NCI-H187 (cell line): ENCODE measurements at regions not wholly inside any gene's neighbourhood (a gene's known extent, or its start where the extent isn't known, plus 50 kb on each side); places are given as distances from the start of the nearest gene placed in this dataset.
"Not testable (repeated sequence)": the region's sequence is repeated elsewhere in the genome, so short reads cannot be mapped to it uniquely, and the experiment has no call there.

Experiments
- DNase-seq, 2 experiments: peaks; one replicate each; lab custom pipeline; 2025; lab: John Stamatoyannopoulos, UW

DNA sequence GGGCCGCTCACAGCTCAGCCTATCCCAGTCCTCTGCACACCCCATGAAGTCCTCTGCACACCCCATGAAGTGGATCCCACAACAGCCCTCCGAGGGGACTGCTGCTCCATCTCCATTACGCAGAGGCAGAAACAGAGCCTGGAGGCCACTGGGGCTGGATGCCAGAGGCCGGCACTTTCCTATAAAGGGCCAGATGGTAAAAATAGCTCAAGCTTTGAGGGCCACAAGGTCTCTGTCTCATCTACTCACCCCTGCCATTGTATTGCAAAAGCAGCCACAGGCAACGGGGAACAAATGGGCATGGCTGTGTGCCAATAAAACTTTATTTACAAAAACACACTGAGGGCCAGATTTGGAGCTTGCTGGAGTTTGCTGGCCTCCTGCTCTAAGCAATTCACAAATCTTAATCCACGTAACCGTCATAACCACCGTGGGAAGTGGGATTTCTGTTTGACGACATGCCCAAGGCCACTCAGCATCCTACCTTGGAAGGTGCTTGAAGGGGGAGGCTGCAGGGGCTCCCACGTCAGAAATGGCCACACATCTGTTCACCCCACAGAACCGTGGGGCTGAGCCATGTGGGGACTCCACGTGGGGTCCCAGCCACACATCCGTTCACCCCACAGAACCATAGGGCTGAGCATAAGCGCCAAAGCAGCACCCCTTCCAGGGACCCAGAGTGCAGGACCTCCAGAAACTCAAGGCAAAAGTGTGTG lies 92.0 kb downstream of the NCOR2 start:
- DNase-seq: no peak

DNA sequence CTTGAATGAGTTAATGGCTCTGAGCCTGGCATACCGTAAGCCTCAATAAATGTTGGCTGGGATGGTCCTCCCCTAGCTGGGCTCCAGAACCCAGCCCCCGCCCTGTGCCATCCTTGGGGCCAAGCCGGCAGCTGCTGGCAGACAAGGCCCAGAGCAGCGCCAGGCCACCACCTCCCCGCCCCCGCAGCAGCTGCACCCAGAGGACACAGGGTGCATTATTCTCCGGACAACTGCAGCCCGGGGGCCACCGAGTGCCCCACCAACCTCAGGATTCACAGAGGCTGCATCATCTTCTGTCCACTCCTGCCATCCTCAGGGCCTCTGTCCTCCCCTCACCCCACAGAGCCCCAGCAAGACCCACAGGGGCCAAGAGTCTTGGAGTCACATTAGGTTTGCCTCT lies 92.7 kb downstream of the NCOR2 start:
- no peak for DNase-seq

DNA sequence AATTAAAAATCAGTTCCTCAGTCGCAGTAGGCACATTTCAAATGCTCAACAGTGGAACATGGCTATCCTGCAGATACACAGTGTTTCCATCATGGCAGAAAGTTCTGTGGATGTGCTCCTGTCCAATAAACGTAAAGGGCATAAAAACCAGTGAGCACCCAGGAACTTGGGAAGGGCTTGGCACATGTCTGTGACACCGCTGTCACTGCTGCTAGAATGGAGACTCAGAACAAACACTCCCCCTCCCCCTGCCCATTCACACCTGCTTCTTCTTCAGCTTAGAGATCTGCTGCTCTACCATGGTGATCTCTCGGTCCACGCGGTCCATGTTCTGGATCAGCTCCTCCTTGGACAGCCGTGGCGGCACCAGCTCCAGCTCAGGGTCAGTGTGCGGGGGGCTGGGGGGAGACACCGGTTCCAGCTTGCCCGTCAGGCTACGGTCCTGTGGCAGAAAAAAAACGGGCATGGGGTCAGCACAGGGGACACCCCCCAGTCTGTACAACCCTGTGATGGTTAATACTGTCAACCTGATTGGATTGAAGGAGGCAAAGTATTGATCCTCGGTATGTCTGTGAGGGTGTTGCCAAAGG lies 94.6 kb downstream of the NCOR2 start:
- DNase-seq: no peak

DNA sequence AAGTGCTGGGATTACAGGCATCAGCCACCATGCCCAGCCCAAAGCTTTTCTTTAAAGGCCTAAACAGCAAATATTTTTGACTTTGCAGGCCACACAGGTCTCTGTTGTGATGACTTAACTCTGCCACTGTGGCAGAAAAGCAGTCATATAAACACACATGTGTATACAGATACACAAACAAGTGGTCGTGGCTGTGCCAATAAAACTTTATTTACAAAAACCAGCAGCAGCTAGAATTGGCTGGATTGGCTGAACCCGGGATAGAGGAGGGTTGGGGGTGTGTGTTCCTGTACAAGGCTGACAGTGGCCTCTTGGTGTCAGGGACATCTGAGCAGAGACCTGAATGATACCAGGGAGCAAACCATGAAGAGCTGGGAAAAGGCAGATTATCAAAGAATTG lies 95.6 kb downstream of the NCOR2 start:
- DNase-seq: no peak

DNA sequence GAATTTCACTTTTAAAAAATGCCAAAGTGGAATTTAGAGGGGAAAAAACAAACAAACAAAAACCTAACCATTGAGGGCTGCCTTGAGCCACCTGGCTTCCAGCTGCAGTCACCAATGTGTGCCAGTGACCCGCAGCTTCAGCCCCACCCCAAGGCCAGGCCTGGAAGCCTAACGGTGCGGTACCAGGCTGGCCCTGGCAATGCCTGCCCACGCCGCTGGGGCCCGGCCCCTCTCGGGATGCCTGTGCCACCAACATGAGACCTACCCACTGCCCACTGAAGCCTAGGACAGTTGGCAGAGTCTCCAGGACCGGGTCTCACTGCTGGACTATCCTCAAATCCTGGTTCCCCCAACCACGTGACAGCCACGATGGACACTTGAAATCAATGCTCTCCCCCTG lies 96.6 kb downstream of the NCOR2 start:
- no peak for DNase-seq

DNA sequence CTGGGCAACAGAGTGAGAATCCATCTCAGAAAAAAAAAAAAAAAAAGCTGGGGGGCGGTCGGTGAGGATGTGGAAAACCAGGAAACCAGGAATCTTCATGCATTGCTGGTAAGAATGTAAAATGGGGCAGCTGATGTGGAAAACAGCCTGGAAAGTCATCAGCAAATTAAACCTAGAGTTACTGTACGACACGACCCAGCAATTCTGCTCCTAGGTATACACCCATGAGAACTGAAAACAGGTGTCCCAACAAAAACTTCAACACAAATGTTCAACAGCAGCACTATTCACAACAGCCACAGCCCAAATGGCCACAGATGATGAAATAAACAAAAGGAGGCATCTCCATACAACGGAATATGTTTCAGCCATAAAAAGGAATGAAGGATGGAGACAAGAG lies 97.3 kb downstream of the NCOR2 start:
- no peak for DNase-seq

DNA sequence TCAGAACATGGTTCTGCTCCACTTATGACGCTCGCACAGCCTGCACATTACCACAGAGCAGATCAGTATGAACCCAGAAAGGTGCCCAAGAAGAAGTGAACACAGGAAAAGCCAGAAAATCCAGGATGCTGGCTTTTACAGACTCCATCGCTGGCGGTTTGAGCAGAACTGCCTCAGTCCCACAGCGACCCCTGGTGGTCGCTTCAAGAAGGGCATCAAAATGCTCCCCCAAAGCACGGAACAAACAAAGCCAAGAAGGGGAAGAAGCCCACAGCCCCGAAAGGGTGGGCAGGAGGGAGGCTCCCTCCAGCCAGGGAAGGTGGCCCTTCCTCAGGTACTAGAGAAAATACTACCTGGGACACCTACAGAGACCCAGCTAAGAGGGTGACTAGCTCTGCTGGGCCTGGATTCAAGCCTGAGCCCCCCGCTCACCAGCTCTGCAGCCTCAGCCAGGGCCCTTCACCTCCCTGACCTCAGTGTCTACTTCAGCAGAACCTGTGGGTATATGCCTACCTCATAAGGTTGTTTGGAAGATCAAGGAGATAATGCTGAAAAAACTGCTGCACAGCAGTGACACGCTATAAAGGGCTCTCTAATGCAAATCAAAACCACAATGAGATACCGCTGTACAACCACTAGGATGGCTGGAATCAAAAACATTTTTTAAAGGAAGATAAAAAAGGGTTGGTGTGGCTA lies 98.1 kb downstream of the NCOR2 start:
- DNase-seq: no peak

DNA sequence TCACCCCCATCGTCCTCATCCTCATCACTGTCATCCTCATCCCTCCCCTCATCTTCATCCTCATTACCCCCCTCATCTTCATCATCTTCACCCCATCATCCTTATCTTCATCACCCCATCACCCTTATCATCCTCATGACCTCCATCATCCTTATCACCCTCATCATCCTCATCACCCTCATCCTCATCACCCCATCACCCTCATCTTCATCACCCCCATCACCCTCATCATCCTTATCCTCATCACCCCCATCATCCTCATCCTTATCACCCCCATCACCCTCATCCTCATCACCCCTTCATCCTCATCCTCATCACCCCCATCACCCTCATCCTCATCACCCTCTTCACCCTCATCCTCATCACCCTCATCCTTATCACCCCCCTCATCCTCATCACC lies 99.9 kb downstream of the NCOR2 start:
- not testable (repeated sequence) for DNase-seq

DNA sequence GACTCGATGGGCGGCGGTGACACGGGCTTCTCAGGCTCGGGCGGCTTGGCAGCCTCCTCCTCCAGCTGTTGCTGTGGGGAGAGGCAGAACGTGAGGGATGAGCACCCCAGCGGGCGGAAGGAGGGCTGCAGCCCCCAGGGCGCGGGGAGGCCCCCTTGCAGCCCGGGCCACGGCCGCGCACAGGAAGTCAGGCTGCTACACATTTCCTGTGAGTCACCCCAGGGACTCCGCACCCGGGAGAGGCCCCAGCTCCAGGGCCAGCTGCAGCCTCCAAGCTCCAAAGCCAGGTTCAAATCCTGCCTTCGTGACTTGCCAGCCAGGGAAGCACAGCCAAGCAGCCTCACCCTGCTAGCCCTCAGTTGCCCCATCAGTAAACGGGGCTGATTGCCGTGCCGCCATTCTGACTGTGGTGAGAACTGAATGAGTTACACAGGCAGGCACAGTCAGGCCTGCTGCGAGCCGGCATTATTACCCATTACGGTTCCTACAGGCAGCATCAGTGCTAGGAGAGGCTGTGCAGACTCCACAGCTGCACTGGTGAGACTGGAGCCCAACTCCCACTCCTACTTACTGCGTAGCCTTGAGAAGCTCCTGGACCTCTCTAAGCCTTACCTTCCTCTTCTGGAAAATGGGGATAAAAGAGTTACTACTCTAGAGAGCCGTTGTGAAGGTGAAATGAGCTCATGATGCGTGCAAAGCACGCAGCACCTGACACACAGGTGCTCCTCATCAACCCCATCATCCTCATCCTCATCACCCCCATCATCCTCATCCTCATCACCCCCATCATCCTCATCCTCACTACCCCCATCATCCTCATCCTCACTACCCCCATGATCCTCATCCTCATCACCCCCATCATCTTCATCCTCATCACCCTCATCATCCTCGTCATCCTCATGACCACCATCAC lies 100.9 kb downstream of the NCOR2 start:
- no peak for DNase-seq

DNA sequence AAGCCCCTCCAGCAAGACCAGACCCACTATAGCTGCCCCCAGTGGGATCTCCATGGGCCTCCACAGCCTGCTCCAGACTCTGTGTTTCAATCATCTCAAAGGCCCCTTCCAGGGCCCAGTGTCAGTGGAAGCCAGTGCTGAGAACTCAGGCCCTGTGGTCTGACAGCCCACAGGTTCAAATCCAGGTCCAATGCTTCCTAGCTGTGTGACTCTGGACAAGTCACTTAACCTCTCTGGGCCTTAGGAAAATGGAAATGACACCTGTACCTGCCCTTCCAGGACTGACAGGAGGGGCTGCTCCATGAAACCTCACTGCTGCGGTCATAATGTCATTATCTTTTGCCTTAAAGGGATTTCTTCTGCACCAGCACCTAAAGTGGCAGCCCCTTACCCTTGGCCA lies 101.9 kb downstream of the NCOR2 start:
- no peak for DNase-seq

DNA sequence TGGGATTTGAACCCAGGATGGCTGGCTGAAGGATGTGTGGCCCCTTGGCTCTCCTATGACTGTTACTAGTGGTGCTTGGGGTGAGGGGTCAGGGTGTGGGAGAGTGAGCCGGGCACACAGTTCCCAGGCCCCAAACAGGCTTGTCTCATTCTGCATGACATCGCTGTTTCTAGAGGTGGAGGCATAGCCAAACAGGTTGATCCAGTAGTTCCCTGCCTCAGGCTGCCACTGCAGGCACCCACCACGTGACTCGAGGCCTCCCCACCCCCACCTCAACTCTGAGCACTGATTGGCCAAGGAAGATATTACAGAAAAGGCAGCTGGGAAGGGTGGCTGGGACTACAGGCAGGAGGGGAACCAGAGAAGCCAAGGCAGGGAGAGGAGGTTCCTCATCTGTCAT lies 102.6 kb downstream of the NCOR2 start:
- no peak for DNase-seq

DNA sequence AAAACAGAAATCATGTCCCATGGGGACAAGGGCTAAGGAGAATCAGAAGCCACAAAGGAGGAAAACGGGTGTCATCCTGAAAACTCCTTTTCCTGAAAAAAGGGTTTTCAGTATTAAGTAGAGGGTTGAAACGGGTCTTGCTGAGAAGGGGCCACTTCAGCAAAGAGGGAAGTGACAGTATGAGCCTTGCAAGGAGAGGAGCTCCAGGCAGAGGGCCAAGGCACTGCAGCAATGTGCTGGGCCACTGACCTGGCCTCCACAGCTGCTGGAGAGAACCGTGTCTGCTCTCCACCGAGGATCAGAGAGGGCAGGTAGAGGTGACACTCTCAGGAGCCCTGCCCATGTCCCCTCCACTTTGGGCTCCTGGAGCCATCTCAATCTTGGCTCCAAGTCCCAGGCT lies 103.3 kb downstream of the NCOR2 start:
- DNase-seq: no peak

DNA sequence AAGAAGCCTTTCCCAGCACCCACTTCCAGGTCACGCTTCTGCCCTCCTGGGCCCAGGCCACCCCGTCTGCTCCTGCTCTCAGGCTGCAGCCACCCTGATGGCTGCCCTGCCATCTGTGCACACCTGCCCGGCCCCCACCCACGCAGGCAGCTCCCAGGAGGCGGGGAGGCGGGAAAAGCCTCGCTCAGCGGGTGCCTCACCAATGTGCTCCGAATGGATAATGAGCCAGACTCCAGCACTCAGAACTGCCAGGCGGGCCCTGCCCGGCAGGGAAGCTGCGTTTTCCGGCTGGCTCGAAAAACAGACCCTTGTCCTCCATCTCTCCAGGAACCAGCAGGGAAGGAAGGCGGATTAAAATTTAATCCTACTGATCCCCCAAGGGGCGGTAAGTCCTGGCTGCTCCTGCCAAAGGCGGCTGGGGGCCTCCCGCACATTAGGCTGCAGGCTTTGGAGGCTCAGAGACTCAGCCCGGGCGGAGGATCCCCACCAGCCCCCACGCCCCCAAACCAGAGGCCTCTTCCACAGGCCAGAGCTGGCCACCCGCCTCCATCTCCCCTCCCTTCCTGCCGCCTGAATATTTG lies 104.0 kb downstream of the NCOR2 start:
- DNase-seq: peak in 1 of 2 experiments; percentile 28

DNA sequence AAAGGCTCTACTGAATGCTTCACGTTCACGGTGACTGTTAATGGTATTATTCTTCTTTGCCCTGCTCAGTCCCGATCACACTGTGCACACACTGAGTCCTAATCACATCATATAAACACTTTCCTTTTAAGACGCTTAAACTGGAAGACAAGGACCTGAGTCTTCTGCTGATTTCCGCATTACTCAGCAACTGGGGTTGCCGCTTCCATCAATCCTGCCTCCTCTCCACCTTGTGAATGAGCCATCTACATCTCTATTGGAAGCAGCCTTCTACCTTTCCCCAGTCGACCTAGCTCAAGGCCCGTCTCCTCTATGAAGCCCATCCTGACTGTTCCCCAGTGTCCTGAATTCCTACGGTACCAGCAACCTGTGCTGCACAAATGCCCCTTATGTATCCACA lies 104.7 kb downstream of the NCOR2 start:
- DNase-seq: no peak

DNA sequence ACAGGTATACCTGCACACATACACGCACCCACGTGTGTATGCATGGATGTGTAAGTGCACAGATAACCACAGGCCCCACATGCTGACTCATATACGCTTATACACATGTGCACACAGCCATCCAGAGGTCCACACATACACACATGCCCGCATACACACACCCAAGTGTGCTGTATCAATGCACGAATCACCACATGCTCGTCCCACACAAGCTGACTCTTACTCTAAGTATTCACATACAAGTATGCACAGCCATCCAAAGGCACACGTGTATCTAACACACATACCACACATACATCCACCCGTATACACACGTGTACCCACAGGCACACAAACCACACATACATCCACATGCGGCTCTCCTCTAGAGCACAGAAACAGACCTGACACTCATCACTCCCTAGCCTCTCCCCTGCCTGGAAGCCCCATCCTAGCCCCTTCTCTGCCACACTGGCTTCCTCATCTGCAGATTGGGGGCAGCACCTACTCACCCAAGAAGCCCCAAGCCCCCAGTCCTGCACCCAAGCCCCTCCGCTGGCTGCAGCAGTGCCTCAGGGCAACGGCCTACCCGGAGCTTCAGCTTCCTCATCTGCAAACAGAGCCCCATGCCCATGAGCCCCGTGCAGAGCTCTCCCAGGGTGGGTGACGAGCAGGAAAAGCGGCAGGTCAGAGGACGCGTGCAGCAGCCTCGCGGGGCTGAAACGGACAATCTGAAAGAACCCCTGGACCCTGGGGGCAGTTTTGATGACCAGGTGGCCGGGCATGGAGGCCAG lies 105.4 kb downstream of the NCOR2 start:
- no peak for DNase-seq

DNA sequence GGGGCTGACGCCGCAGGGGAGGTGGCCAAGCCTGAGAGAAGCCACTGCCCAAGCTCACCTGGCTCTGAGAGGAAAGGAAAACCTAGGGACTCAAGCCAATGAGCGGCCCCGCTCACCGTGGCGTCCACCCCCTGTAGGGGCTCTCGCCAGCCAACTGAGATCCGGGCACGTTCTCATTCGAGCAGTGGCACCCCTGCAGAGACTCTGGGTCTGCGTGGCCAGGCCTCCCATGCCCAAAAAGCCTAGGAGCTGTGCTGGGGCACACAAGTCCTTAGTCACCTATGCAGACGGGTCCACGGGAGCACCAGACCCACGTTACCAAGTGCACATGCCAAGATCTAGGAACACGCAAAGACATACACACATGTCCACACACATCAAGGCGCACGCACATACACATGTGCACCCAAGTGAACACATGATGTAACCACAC lies 106.2 kb downstream of the NCOR2 start:
- DNase-seq: no peak

DNA sequence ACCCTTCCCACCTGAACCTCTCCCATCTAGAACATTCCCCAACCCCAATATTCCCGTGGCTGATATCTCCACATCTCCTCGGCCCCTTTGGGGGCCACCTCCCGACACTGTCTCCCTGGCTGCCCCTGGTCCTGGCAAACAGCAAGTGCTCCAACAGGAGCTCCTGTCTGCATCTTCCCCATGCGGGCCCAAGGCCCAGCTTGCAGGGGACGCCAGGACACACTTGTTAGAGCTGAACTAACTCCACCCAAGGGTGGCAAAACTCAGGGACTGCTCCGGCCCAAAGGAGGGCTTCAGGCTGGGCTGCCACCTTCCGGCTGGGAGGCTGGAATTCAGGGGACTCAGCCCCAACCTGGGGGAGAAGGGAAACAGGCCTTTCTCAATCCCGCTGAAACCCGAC lies 106.6 kb downstream of the NCOR2 start:
- DNase-seq: no peak

DNA sequence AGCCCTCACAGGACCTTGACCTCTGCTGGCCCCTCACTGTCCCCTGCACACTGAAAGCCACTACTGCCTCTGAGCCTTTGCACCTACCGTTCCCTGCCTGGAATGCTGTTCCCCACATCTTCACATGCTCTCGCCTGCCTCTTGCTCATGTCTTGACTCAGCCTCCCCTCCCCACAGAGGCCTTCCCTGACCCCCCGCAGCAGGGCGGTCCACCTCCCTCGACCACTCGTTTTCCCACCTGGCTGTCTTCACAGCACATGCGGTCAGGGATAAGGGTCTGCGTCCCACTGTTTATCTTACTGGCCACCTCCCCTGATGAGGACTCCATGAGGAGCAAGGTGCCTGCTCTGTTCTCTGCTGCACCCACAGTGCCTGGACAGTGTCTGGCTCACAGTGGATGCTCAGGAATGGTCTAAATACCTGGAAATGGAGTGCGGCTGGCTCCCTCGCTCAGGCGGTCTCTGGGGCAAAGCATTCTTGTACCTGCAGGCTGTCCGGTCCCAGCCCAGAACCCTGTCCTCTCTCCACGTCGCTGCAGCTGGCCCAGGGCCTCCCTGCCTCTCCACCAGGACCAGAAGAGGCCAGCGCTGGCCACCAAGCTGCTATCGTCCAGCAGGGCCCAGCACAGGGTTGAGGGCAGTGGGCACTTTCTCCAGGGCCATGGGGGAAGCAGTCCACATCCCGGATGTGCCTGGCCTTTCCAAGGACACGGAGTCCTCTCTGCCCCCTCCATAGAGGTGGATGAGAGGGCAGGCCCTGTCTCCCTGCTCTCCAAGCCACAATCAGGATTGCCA lies 107.4 kb downstream of the NCOR2 start:
- no peak for DNase-seq

DNA sequence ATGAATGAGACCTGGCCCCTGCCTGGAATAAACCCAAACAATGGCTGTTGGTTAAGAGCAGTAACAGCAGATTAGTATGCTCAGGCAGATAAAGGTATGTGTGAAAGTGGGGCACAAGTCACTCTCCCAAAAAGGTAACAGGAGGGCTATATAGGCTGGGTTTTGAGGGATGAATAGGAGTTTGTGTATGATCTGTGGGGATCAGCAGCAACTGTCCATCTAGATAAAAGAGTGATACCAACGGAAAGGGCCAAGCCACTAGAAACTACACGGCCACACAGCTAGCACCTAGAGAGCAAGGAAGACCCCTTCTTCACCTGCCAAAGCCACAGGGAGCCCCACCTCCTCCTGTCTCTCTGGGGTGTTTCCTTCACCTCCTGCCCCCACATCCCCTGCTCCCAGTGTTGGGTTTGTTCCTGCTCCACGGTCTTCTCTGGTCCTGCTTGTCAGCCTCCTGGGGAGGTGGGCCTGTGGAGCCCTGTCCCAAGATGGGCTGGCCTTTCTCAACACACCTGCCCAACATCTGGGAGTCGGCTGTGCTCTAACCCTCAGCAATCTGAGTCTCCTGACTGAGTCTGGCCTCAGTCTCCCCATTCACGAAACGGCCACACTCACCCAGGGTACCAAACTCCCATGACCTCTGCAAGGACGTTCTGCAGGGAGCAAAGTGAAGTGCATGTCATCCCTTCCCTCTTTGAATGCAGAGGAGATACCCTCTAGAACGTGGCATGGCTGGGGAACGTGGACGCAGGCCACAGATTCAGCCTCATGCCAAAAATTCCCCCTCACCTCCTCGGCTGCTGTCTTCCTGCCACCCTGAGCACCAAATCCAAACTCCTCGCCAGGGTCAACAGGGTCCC lies 108.2 kb downstream of the NCOR2 start:
- DNase-seq: no peak
